Erythroblast (primary cell): ENCODE measurements at regions not wholly inside any gene's neighbourhood (a gene's known extent, or its start where the extent isn't known, plus 50 kb on each side); places are given as distances from the start of the nearest gene placed in this dataset.

ENCODE experiments used
- DNase-seq, 2 experiments: peaks; one replicate each; lab custom pipeline; 2025; lab: John Stamatoyannopoulos, UW
- GATA1 ChIP-seq: IDR thresholded peaks from 2 replicates; pipeline ENCODE4 v1.6.1; 2011; ENCODE audit warnings: low read depth, mild to moderate bottlenecking, control low read depth, low read length, moderate library complexity
- POLR2A ChIP-seq: IDR thresholded peaks from 2 replicates; pipeline ENCODE4 v1.6.1; 2011; ENCODE audit warnings: mild to moderate bottlenecking, low read length

- no peak for TF ChIP-seq GATA1
- TF ChIP-seq POLR2A: no peak
- DNase-seq: no peak
These were observed 369.5 kb upstream of the CELF4 start for GRCh38 chr18:37935086-37935485.

- TF ChIP-seq POLR2A (no peak), GATA1 (no peak)
- no peak for DNase-seq
These were observed 365.0 kb upstream of the CELF4 start for GRCh38 chr18:37930640-37931039.

GRCh38 chr18:37922162-37922561 is 356.6 kb upstream of the CELF4 start:
- TF ChIP-seq POLR2A (no peak), GATA1 (no peak)
- DNase-seq: no peak

GRCh38 chr18:37920865-37921264 is 355.3 kb upstream of the CELF4 start:
- DNase-seq: no peak
- TF ChIP-seq GATA1 (no peak), POLR2A (no peak)

GRCh38 chr18:37913051-37913450 is 347.5 kb upstream of the CELF4 start:
- TF ChIP-seq POLR2A (no peak), GATA1 (no peak)
- DNase-seq: no peak

GRCh38 chr18:37902344-37902743 is 336.7 kb upstream of the CELF4 start:
- no peak for DNase-seq
- TF ChIP-seq POLR2A (no peak), GATA1 (no peak)

GRCh38 chr18:37900326-37900725 is 334.7 kb upstream of the CELF4 start:
- no peak for DNase-seq
- no peak for TF ChIP-seq POLR2A
- no peak for TF ChIP-seq GATA1

GRCh38 chr18:37889963-37890362 is 324.4 kb upstream of the CELF4 start:
- no peak for DNase-seq
- TF ChIP-seq GATA1: no peak
- no peak for TF ChIP-seq POLR2A

- no peak for DNase-seq
- TF ChIP-seq POLR2A: no peak
- no peak for TF ChIP-seq GATA1
These were observed 309.1 kb upstream of the CELF4 start for GRCh38 chr18:37874721-37875120.

GRCh38 chr18:37873416-37873815 is 307.8 kb upstream of the CELF4 start:
- no peak for DNase-seq
- TF ChIP-seq POLR2A: no peak
- TF ChIP-seq GATA1: no peak

- TF ChIP-seq POLR2A (no peak), GATA1 (no peak)
- DNase-seq: no peak
These were observed 307.0 kb upstream of the CELF4 start for GRCh38 chr18:37872562-37872961.

- TF ChIP-seq GATA1 (no peak), POLR2A (no peak)
These were observed 306.0 kb upstream of the CELF4 start for GRCh38 chr18:37871561-37871960.

GRCh38 chr18:37869051-37869450 is 303.5 kb upstream of the CELF4 start:
- DNase-seq: no peak
- TF ChIP-seq GATA1: no peak
- TF ChIP-seq POLR2A: no peak

More at GRCh38 chr18:37871561-37871960, 306.0 kb upstream of the CELF4 start:
- DNase-seq: no peak

GRCh38 chr18:37864122-37864521 is 298.5 kb upstream of the CELF4 start:
- DNase-seq: no peak
- TF ChIP-seq GATA1 (no peak), POLR2A (no peak)

- DNase-seq: no peak
- TF ChIP-seq GATA1: no peak
- TF ChIP-seq POLR2A: no peak
These were observed 296.4 kb upstream of the CELF4 start for GRCh38 chr18:37861981-37862380.
